Hepatocyte (in vitro differentiated cells): ENCODE measurements at regions not wholly inside any gene's neighbourhood (a gene's known extent, or its start where the extent isn't known, plus 50 kb on each side); places are given as distances from the start of the nearest gene placed in this dataset.

Experiments used
- CTCF ChIP-seq: fragments of 200-600 bp; sonication (generic); IDR thresholded peaks from 2 replicates; pipeline ENCODE4 v1.5.1; 2016; ENCODE audit warnings: antibody characterized with exemption, mild to moderate bottlenecking; ENCODE audit not compliant: poor library complexity
- EZH2phosphoT487 ChIP-seq: fragments of 200-600 bp; sonication (generic); IDR thresholded peaks from one replicate; pipeline ENCODE4 v1.6.1; 2018; ENCODE audit warnings: antibody characterized with exemption, mild to moderate bottlenecking, low read depth, moderate library complexity; ENCODE audit not compliant: unreplicated experiment, severe bottlenecking

- no peak for TF ChIP-seq CTCF
- TF ChIP-seq EZH2phosphoT487 = no peak
These were observed 269.7 kb upstream of the THSD7B start for GRCh38 chr2:136495636-136496035.
